ENCODE measurements at regions not wholly inside any gene's neighbourhood (a gene's known extent, or its start where the extent isn't known, plus 50 kb on each side); places are given as distances from the start of the nearest gene placed in this dataset.

DNA sequence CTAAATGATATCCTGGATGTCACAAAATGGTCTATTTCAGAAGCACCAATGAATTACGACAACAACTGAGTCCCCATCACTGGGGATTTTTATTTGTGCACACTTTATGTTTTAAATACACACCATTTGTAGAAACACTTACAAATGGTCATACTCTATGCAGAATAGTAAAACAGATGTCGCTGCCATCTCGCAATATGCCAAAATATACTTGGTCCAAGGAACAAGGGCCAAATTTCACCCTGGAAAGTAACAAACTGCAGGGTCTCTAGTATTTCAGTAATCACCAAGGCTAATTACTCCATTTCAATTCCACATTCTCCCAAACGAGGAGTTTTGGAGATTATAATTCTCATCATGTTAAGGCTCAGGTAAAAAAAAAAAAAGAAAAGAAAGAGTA is 215.2 kb downstream of the LMBRD1 start (continued):
- TF ChIP-seq SREBF1 (IDR thresholded peaks at IDR 0.05; ENCODE audit: borderline replicate concordance, low read depth, low read length) (no peak), BDP1 (IDR thresholded peaks at IDR 0.05; ENCODE audit: insufficient read depth, insufficient read length) (no peak)
- TF ChIP-seq, protein P1, sequence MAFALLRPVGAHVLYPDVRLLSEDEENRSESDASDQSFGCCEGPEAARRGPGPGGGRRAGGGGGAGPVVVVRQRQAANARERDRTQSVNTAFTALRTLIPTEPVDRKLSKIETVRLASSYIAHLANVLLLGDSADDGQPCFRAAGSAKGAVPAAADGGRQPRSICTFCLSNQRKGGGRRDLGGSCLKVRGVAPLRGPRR (CRISPR knock-in tag; IDR thresholded peaks at IDR 0.05), result no peak
- TF ChIP-seq, protein P2, sequence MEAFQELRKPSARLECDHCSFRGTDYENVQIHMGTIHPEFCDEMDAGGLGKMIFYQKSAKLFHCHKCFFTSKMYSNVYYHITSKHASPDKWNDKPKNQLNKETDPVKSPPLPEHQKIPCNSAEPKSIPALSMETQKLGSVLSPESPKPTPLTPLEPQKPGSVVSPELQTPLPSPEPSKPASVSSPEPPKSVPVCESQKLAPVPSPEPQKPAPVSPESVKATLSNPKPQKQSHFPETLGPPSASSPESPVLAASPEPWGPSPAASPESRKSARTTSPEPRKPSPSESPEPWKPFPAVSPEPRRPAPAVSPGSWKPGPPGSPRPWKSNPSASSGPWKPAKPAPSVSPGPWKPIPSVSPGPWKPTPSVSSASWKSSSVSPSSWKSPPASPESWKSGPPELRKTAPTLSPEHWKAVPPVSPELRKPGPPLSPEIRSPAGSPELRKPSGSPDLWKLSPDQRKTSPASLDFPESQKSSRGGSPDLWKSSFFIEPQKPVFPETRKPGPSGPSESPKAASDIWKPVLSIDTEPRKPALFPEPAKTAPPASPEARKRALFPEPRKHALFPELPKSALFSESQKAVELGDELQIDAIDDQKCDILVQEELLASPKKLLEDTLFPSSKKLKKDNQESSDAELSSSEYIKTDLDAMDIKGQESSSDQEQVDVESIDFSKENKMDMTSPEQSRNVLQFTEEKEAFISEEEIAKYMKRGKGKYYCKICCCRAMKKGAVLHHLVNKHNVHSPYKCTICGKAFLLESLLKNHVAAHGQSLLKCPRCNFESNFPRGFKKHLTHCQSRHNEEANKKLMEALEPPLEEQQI (IDR thresholded peaks at IDR 0.05), result no peak

GRCh38 chr6:69580706-69581105 is 216.1 kb downstream of the LMBRD1 start:
- no peaks in the 10 kb centered on the region for H4K20me1 ChIP-seq (replicated peaks; ENCODE audit: control insufficient read depth, insufficient read depth, low read length)
- H3K4me2 ChIP-seq (ENCODE audit: insufficient read depth, low read length), result no peak overlapping the region
- H3K36me3 ChIP-seq (ENCODE audit: control insufficient read depth, insufficient read depth, low read length), result no peaks in the 10 kb centered on the region
- FAIRE-seq (no peak), DNase-seq (ENCODE audit: extremely low read depth in 1 of 4, low spot score in 3 of 4) (no peak), ATAC-seq (no peak)
- no TSS peak for BruUV-seq (replicated peaks)
- CTCF ChIA-PET (ENCODE audit: low intra/inter-chr PET ratio), result no interaction called here
- no peaks in the 10 kb centered on the region for H3K4me1 ChIP-seq (replicated peaks in 1 of 2; ENCODE audit: control insufficient read depth in 2 of 2, insufficient read depth in 2 of 2, low read length in 2 of 2)
- no peaks in the 10 kb centered on the region for H3K9me3 ChIP-seq (replicated peaks; ENCODE audit: control insufficient read depth, insufficient read depth, low read depth, low read length)
- intact Hi-C loops (cut with micrococcal nuclease) (no loop called here), in situ Hi-C loops (cut with MboI) (no loop called here)
- no peak for TF ChIP-seq ZC3H4 (CRISPR knock-in tag; IDR thresholded peaks at IDR 0.05; ENCODE audit: borderline replicate concordance)
- no peak for TF ChIP-seq ZBTB8A (IDR thresholded peaks at IDR 0.05; ENCODE audit: partially characterized antibody)
- no peak overlapping the region for H3K27ac ChIP-seq (ENCODE audit: extremely low read depth, low read depth, low read length)
- H3K27me3 ChIP-seq (ENCODE audit: control insufficient read depth in 2 of 2, insufficient read depth in 2 of 2, low read length in 2 of 2), result no peaks in the 10 kb centered on the region
- no peak overlapping the region for H3K4me3 ChIP-seq
- no peak overlapping the region for H2AFZ ChIP-seq (ENCODE audit: low read depth, low read length)
- no peaks in the 10 kb centered on the region for H3K9me1 ChIP-seq (ENCODE audit: control insufficient read depth, insufficient read depth, low read length)
- no peaks in the 10 kb centered on the region for H3K79me2 ChIP-seq (ENCODE audit: control insufficient read depth, insufficient read depth, low read length)
- no peak overlapping the region for H3K9ac ChIP-seq (ENCODE audit: insufficient read depth in 1 of 2, low read depth in 2 of 2, low read length in 2 of 2)
- POLR2A ChIA-PET, result no interaction called here
